ENCODE measurements at regions not wholly inside any gene's neighbourhood (a gene's known extent, or its start where the extent isn't known, plus 50 kb on each side); places are given as distances from the start of the nearest gene placed in this dataset.

- no peak for TF ChIP-seq ZNF175 (tag by site-specific recombination; IDR thresholded peaks at IDR 0.05)
Measured at GRCh38 chr13:100958831-100959230, 284.2 kb upstream of the TMTC4 start (continued).

GRCh38 chr13:100957741-100958140, 283.1 kb upstream of the TMTC4 start:
- ChIA-PET POLR2A (no interaction called here), CTCF (no interaction called here)
- no peaks in the 10 kb centered on the region for H3K4me1 ChIP-seq (ENCODE audit: control insufficient read depth, insufficient read depth, low read length)
- no peak overlapping the region for H3K27ac ChIP-seq (ENCODE audit: extremely low read depth, low read depth, low read length)
- TF ChIP-seq INSM2 (tag by site-specific recombination; IDR thresholded peaks at IDR 0.05) (no peak), ZNF366 (tag by site-specific recombination; conservative IDR thresholded peaks at IDR 0.05) (no peak), ZNF48 (tag by site-specific recombination; IDR thresholded peaks at IDR 0.05) (no peak), ZBTB1 (tag by site-specific recombination; IDR thresholded peaks at IDR 0.05) (no peak), EGR2 (tag by site-specific recombination; IDR thresholded peaks at IDR 0.05; ENCODE audit: low read depth) (no peak), ZNF707 (tag by site-specific recombination; IDR thresholded peaks at IDR 0.05) (no peak), ZNF426 (tag by site-specific recombination; IDR thresholded peaks at IDR 0.05) (no peak), OVOL3 (tag by site-specific recombination; IDR thresholded peaks at IDR 0.05) (no peak), ZNF660 (tag by site-specific recombination; IDR thresholded peaks at IDR 0.05) (no peak), ZSCAN30 (tag by site-specific recombination; IDR thresholded peaks at IDR 0.05) (no peak)
- no peaks in the 10 kb centered on the region for H3K36me3 ChIP-seq (ENCODE audit: control insufficient read depth in 2 of 2, insufficient read depth in 1 of 2, low read length in 2 of 2)
- no peak overlapping the region for H3K4me3 ChIP-seq (ENCODE audit: low read depth, low read length)
- H3K9me3 ChIP-seq (ENCODE audit: control insufficient read depth, insufficient read depth, low read depth, low read length), result no peaks in the 10 kb centered on the region

- Histone ChIP-seq H3K27ac (ENCODE audit: extremely low read depth, low read depth, low read length) (no peak overlapping the region), H3K9me3 (ENCODE audit: control insufficient read depth, insufficient read depth, low read depth, low read length) (no peaks in the 10 kb centered on the region), H3K4me3 (ENCODE audit: low read depth, low read length) (no peak overlapping the region), H3K4me1 (ENCODE audit: control insufficient read depth, insufficient read depth, low read length) (no peaks in the 10 kb centered on the region), H3K36me3 (ENCODE audit: control insufficient read depth in 2 of 2, insufficient read depth in 1 of 2, low read length in 2 of 2) (no peaks in the 10 kb centered on the region)
- CTCF ChIA-PET, result no interaction called here
- TF ChIP-seq KLF16 (tag by site-specific recombination; IDR thresholded peaks at IDR 0.05), result no peak
- TF ChIP-seq ZNF366 (tag by site-specific recombination; conservative IDR thresholded peaks at IDR 0.05), result no peak
- no peak for TF ChIP-seq HOXA7 (CRISPR knock-in tag; IDR thresholded peaks at IDR 0.05; ENCODE audit: borderline replicate concordance)
- TF ChIP-seq ZNF146 (tag by site-specific recombination; IDR thresholded peaks at IDR 0.05), result no peak
- TF ChIP-seq SETDB1 (IDR thresholded peaks at IDR 0.05; ENCODE audit: insufficient read length, low read length), result no peak
- TF ChIP-seq ZSCAN5A (tag by site-specific recombination; IDR thresholded peaks at IDR 0.05), result no peak
- no peak for TF ChIP-seq SALL2 (tag by site-specific recombination; IDR thresholded peaks at IDR 0.05; ENCODE audit: borderline replicate concordance)
- TF ChIP-seq GLI2 (tag by site-specific recombination; IDR thresholded peaks at IDR 0.05; ENCODE audit: borderline replicate concordance, low read depth), result no peak
- no peak for TF ChIP-seq ZBTB11 (tag by site-specific recombination; conservative IDR thresholded peaks at IDR 0.05; ENCODE audit: low read depth)
- TF ChIP-seq ZNF335 (tag by site-specific recombination; conservative IDR thresholded peaks at IDR 0.05), result no peak
- TF ChIP-seq ZSCAN16 (tag by site-specific recombination; IDR thresholded peaks at IDR 0.05), result no peak
- POLR2A ChIA-PET, result no interaction called here
Measured at GRCh38 chr13:100954430-100955305, 280.1 kb upstream of the TMTC4 start.
